Mucosa of descending colon (tissue), 3 donors: ENCODE measurements at regions not wholly inside any gene's neighbourhood (a gene's known extent, or its start where the extent isn't known, plus 50 kb on each side); places are given as distances from the start of the nearest gene placed in this dataset.

Source experiments
- ATAC-seq: fragments of 200-7000 bp; cut with Tn5 transposase; one replicate; pipeline ENCODE4 v1.9.1; 2020; ENCODE audit warnings: mild to moderate bottlenecking, moderate library complexity
- DNase-seq, 3 donors: peaks; one replicate each; pipeline ENCODE4 v3.0.0-alpha.2; 2020
- H3K36me3 ChIP-seq: fragments of 200-600 bp; one replicate; pipeline ENCODE4 v1.8.0; 2021; ENCODE audit warnings: low read depth, mild to moderate bottlenecking
- H3K4me1 ChIP-seq: fragments of 200-600 bp; one replicate; pipeline ENCODE4 v1.8.0; 2021; ENCODE audit warnings: low read depth, mild to moderate bottlenecking
- H3K4me3 ChIP-seq: fragments of 200-600 bp; one replicate; pipeline ENCODE4 v1.8.0; 2021; ENCODE audit warnings: mild to moderate bottlenecking
- H3K9me3 ChIP-seq: fragments of 200-600 bp; one replicate; pipeline ENCODE4 v1.8.0; 2021; ENCODE audit warnings: mild to moderate bottlenecking
- CTCF ChIP-seq: fragments of 200-600 bp; IDR thresholded peaks from one replicate; pipeline ENCODE4 v1.8.0; 2022; ENCODE audit warnings: antibody characterized with exemption, mild to moderate bottlenecking
- intact Hi-C, 2 donors: fragments of 100-400 bp; cut with DNase I in 1 of 2; cut with micrococcal nuclease in 1 of 2; formaldehyde crosslinking; loops; one replicate each; pipeline versions ENCODE4 v1.11.0 to v1.11.1; 2022; cut with DNase I, micrococcal nuclease
- donor health status: DM: no; HTN: no; CAD: no; lungs with moderate emphysema.
- donor health status: DM: no; HTN: no; CAD: no.
- donor health status: DM: no; HTN: yes; CAD: no.

- Histone ChIP-seq H3K4me3 (no peak overlapping the region), H3K9me3 (no peaks in the 10 kb centered on the region), H3K36me3 (no peaks in the 10 kb centered on the region), H3K4me1 (no peaks in the 10 kb centered on the region)
- ATAC-seq (no peak), DNase-seq (no peak)
- intact Hi-C loops: no loop called here
- TF ChIP-seq CTCF: no peak
Observed at GRCh38 chr4:35673137-35673536, 571.2 kb downstream of the ARAP2 start.

GRCh38 chr4:35684755-35685154, 559.6 kb downstream of the ARAP2 start:
- Histone ChIP-seq H3K4me1 (no peaks in the 10 kb centered on the region), H3K4me3 (no peak overlapping the region), H3K9me3 (peaks cover 16% of the 10 kb centered on the region), H3K36me3 (no peaks in the 10 kb centered on the region)
- ATAC-seq (no peak), DNase-seq (no peak)
- intact Hi-C loops: no loop called here
- no peak for TF ChIP-seq CTCF

DNA sequence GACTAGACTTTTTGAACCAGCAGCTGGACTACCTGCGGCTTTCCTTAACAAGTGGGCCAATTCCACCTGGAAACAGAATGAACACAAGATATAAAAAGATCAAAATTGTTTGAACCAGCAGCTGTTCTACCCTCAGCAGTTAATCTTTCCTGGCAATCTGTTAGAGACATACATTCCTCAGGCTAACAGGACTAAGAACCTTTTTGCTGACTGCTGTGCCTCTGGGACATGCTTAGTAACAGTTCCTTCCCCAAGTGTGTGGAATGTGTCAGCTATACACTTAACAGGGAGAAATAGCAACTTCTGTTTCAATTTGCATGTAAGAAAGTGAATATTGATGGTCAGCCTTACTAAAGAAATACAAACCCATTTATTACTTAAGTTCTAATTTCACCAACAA, 554.4 kb downstream of the ARAP2 start:
- Histone ChIP-seq H3K4me1 (no peaks in the 10 kb centered on the region), H3K36me3 (no peaks in the 10 kb centered on the region), H3K4me3 (no peak overlapping the region), H3K9me3 (peaks cover 13% of the 10 kb centered on the region)
- ATAC-seq (no peak), DNase-seq (no peak)
- intact Hi-C loops: no loop called here
- TF ChIP-seq CTCF: no peak

DNA sequence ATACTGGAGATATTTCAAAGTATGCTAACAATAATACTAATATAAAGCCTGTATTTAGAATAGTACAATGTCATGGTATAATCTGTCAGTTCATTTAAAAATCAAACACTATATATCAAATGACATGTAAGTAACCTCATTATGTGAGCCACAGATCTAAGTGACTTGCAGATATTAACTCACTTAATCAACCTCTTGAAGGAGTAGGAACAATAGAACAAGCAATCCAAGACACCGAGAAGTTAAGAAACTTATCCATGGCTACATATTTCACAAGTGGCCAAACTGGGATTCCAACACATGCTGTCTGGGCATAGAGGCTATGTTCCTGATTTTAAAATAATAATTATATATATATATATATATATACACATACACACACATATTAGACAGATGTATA, 554.0 kb downstream of the ARAP2 start:
- no peaks in the 10 kb centered on the region for H3K36me3 ChIP-seq
- no peak for TF ChIP-seq CTCF
- H3K4me3 ChIP-seq: no peak overlapping the region
- intact Hi-C loops: no loop called here
- no peak for ATAC-seq
- H3K4me1 ChIP-seq: no peaks in the 10 kb centered on the region
- H3K9me3 ChIP-seq: peaks cover 16% of the 10 kb centered on the region
- no peak for DNase-seq

GRCh38 chr4:35695003-35695402, 549.3 kb downstream of the ARAP2 start:
- Histone ChIP-seq H3K4me1 (no peaks in the 10 kb centered on the region), H3K9me3 (peaks cover 16% of the 10 kb centered on the region), H3K36me3 (no peaks in the 10 kb centered on the region), H3K4me3 (no peak overlapping the region)
- intact Hi-C loops: no loop called here
- no peak for TF ChIP-seq CTCF
- no peak for DNase-seq
- ATAC-seq: no peak

DNA sequence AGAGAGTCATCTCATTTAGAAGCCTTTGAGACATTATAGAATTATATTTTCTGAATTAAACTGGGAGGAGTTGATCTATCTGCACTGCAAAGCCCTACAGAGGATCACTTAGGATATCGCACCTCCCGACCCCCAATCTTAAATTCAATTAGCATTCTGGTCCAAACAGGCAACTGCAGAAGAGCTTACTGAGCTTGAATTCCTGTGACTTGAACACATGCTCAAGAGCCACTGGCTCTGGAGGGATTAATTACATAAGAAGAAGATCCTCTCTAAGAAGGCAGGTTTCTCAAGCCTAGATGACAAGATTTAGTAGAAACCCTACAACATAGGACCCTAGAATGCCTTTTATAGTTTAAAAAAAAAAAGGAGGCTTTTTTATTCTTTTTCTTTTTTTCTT, 548.9 kb downstream of the ARAP2 start:
- Histone ChIP-seq H3K4me3 (no peak overlapping the region), H3K4me1 (no peaks in the 10 kb centered on the region), H3K36me3 (no peaks in the 10 kb centered on the region), H3K9me3 (peaks cover 16% of the 10 kb centered on the region)
- no peak for ATAC-seq
- intact Hi-C loops: no loop called here
- no peak for DNase-seq
- no peak for TF ChIP-seq CTCF
